ENCODE measurements at regions not wholly inside any gene's neighbourhood (a gene's known extent, or its start where the extent isn't known, plus 50 kb on each side); places are given as distances from the start of the nearest gene placed in this dataset.

DNA sequence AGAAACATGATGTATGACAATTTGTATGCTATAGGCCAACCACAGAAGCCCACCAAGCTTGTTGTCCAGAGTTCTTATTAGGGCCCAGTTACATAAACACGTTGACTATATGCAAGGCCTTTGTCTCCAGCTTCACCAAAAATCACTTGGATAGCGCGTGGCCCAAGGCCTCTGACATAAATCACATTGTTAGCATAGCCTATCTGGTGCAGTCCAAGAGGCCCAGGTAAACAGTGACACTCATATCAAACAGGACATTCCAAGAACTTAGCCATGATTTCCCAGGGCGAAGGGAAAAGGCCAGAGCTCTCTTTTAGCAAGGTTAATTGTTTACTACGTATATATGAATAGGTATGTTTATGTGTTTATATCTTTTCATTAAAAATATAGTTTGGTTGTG is 337.2 kb upstream of the CELF2 start:
- TF ChIP-seq GATA2 (IDR thresholded peaks at IDR 0.05; ENCODE audit: low read depth, low read length) (no peak), GATA3 (IDR thresholded peaks at IDR 0.05; ENCODE audit: low read depth, low read length) (no peak)

Measured in SH-SY5Y (cell line).